Activated CD4-positive, alpha-beta T cell treated with anti-CD3 and anti-CD28 coated beads for 36 hours (primary cell): ENCODE measurements at regions not wholly inside any gene's neighbourhood (a gene's known extent, or its start where the extent isn't known, plus 50 kb on each side); places are given as distances from the start of the nearest gene placed in this dataset.

Experiments used
- ATAC-seq: fragments of 200-7000 bp; cut with Tn5 transposase; one replicate; pipeline ENCODE4 v1.10.0; 2021; ENCODE audit warnings: mild to moderate bottlenecking, moderate library complexity
- CTCF ChIA-PET: fragments of 350-600 bp; sonication (Branson Sonifier 250); formaldehyde crosslinking; loops from one replicate; lab custom pipeline; 2021; ENCODE audit warnings: antibody characterized with exemption; lab: Charles Lee
- POLR2A ChIA-PET: fragments of 350-600 bp; sonication (Branson Sonifier 250); formaldehyde crosslinking; loops from one replicate; lab custom pipeline; 2021; ENCODE audit warnings: antibody characterized with exemption, inconsistent platforms; lab: Charles Lee
- DNase-seq: peaks from one replicate; pipeline ENCODE4 v3.0.0-alpha.2; 2020
- H3K27ac Mint-ChIP-seq: one replicate; pipeline ENCODE4 v1.8.0; 2021; ENCODE audit warnings: mixed read lengths
- H3K27me3 Mint-ChIP-seq: one replicate; pipeline ENCODE4 v1.8.0; 2021; ENCODE audit warnings: mixed read lengths
- H3K36me3 Mint-ChIP-seq: one replicate; pipeline ENCODE4 v1.8.0; 2021; ENCODE audit warnings: low read depth, mixed read lengths
- H3K4me1 Mint-ChIP-seq: one replicate; pipeline ENCODE4 v1.8.0; 2021; ENCODE audit warnings: mixed read lengths
- H3K4me3 Mint-ChIP-seq: one replicate; pipeline ENCODE4 v1.8.0; 2021; ENCODE audit warnings: mild to moderate bottlenecking, moderate library complexity, mixed read lengths
- H3K9me3 Mint-ChIP-seq: one replicate; pipeline ENCODE4 v1.8.0; 2021; ENCODE audit warnings: low read depth, mixed read lengths
- intact Hi-C, 2 experiments: fragments of 100-400 bp; cut with DNase I in 1 of 2; cut with micrococcal nuclease in 1 of 2; formaldehyde crosslinking; loops; one replicate each; pipeline versions ENCODE4 v1.14.2 to v1.15.1; 2022 to 2024; cut with DNase I, micrococcal nuclease

- DNase-seq (no peak), ATAC-seq (no peak)
- Mint-ChIP-seq H3K27ac (no peak overlapping the region), H3K27me3 (peaks cover 11% of the 10 kb centered on the region), H3K4me3 (no peak overlapping the region), H3K4me1 (no peaks in the 10 kb centered on the region), H3K9me3 (no peaks in the 10 kb centered on the region), H3K36me3 (no peaks in the 10 kb centered on the region)
- CTCF ChIA-PET: interaction anchor here (0.6 kb wide), 1 partner anchor 391 kb away, joined by 4 read pairs; no protein-coding TSS in a partner anchor
- intact Hi-C loops: no loop called here
- POLR2A ChIA-PET: no interaction called here
Measured at GRCh38 chr9:99466781-99467180, 244.7 kb downstream of the SEC61B start.

DNA sequence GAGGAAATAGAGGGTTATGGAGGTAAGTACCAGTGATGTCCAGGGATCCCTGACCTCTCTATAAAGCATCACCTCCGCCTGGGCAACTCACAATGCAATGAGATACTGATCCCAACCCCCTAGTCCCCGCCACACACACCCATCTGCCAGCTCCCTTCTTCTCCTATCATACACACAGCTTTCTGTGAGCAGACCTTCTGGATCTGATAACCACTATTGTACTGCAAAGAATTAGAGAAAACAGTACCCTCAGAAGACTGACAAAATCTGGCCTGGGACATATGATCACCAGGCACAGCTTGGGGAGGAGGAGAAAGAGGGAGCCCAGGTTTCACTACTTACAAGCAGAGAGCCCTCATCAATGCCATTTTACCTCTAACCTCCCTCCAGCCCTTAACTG lies 249.0 kb downstream of the SEC61B start:
- no peak overlapping the region for H3K27ac Mint-ChIP-seq
- H3K36me3 Mint-ChIP-seq: no peaks in the 10 kb centered on the region
- ChIA-PET POLR2A (no interaction called here), CTCF (interaction anchor here (0.6 kb wide), 1 partner anchor 221 kb away, joined by 3 read pairs; no protein-coding TSS in a partner anchor)
- no peaks in the 10 kb centered on the region for H3K9me3 Mint-ChIP-seq
- intact Hi-C loops: no loop called here
- DNase-seq (no peak), ATAC-seq (no peak)
- H3K27me3 Mint-ChIP-seq: peaks cover 10% of the 10 kb centered on the region
- H3K4me3 Mint-ChIP-seq: no peak overlapping the region
- peaks cover 2% of the 10 kb centered on the region for H3K4me1 Mint-ChIP-seq

DNA sequence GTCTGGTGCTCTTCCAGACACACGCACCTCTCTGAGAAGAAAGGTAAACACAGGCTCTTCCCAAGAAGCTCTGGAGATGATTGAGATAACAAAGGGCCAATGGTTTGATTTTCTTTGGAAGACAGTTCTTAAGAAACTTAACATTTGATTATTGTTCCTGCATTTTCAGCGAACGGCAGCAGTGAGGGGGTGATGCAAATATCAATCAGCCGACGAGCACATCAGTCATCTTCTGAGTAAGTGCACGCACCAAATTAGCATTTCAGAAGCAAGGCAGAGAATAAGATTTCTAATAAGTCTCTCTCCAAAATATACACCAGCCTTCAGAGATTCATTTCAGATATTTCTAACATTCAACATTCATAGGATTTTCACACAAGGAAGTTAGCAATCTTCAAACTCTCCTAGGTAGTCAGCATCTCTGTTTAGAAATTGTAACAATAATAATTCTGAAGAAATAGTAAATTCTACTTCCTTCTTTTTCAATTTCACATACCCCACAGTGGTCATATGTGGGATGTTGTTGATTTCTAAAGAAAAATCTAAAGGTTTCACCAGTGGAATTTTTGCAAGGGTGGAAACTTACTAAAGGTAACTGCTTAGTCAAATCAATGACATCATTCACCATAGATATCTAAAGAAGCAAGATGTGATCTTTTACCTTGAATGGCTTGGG lies 250.3 kb downstream of the SEC61B start:
- intact Hi-C loops: no loop called here
- H3K4me1 Mint-ChIP-seq: peaks cover 2% of the 10 kb centered on the region
- CTCF ChIA-PET: no interaction called here
- no peak for DNase-seq
- no peaks in the 10 kb centered on the region for H3K36me3 Mint-ChIP-seq
- H3K27ac Mint-ChIP-seq: no peak overlapping the region
- POLR2A ChIA-PET: no interaction called here
- no peaks in the 10 kb centered on the region for H3K9me3 Mint-ChIP-seq
- ATAC-seq: no peak
- H3K4me3 Mint-ChIP-seq: no peak overlapping the region
- H3K27me3 Mint-ChIP-seq: peaks cover 13% of the 10 kb centered on the region

DNA sequence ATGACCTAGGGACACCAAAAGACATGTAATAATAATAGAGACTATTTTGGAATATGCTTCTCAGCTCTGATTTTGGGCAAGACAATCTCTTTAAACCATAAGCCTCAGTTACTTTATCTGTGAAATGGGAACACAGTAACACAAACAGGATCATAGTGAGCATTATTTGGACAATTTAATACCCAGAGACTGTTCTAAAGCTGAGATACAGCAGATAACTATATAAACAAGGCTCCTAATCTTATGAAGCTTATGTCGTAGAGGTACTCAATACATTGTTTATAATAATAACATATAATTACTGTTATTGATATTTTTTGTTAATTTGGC lies 250.8 kb downstream of the SEC61B start:
- Mint-ChIP-seq H3K27me3 (peaks cover 9% of the 10 kb centered on the region), H3K27ac (no peak overlapping the region), H3K4me1 (peaks cover 2% of the 10 kb centered on the region), H3K9me3 (no peaks in the 10 kb centered on the region), H3K4me3 (no peak overlapping the region), H3K36me3 (no peaks in the 10 kb centered on the region)
- CTCF ChIA-PET: interaction anchor here (0.6 kb wide), 1 partner anchor 95 kb away, joined by 3 read pairs; no protein-coding TSS in a partner anchor
- no peak for ATAC-seq
- intact Hi-C loops: no loop called here
- POLR2A ChIA-PET: no interaction called here
- DNase-seq: no peak

GRCh38 chr9:99474186-99474585 lies 252.1 kb downstream of the SEC61B start:
- no peak for ATAC-seq
- H3K27me3 Mint-ChIP-seq: peaks cover 11% of the 10 kb centered on the region
- no peak overlapping the region for H3K27ac Mint-ChIP-seq
- peaks cover 2% of the 10 kb centered on the region for H3K4me1 Mint-ChIP-seq
- DNase-seq: no peak
- no peaks in the 10 kb centered on the region for H3K36me3 Mint-ChIP-seq
- POLR2A ChIA-PET: no interaction called here
- intact Hi-C loops: no loop called here
- H3K4me3 Mint-ChIP-seq: no peak overlapping the region
- H3K9me3 Mint-ChIP-seq: no peaks in the 10 kb centered on the region
- CTCF ChIA-PET: no interaction called here

- no peaks in the 10 kb centered on the region for H3K9me3 Mint-ChIP-seq
- no peak overlapping the region for H3K4me3 Mint-ChIP-seq
- no peak overlapping the region for H3K27ac Mint-ChIP-seq
- POLR2A ChIA-PET: no interaction called here
- intact Hi-C loops: no loop called here
- H3K27me3 Mint-ChIP-seq: peaks cover 11% of the 10 kb centered on the region
- CTCF ChIA-PET: no interaction called here
- peaks cover 2% of the 10 kb centered on the region for H3K4me1 Mint-ChIP-seq
- H3K36me3 Mint-ChIP-seq: no peaks in the 10 kb centered on the region
- no peak for DNase-seq
- ATAC-seq: no peak
Measured at GRCh38 chr9:99475401-99476065, 253.5 kb downstream of the SEC61B start.

DNA sequence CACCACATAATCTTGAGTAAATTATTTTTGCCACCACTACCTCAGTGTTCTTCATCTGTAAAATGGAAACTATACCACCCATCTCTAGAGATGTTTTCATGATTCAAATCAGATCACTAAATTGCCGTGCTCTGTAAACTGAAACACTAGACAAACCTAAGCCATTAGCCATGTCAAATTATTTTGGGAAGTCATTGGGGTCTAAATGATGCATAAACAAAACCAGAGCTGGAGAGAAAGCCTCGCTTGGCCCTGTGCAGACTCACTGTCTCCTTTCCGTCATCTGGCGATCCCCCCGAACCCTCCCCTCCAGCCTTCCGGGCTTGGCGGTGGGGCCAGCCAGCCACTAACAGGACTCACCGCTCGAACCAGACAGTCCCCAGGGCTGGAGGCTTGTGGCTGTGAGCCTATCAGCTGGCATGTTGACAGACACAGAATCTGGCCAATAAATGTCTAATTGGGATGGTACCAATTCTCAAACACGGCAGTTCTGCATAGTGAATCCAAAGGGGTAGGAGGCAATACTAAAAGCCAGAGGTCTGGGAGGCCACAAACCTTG lies 256.5 kb downstream of the SEC61B start:
- CTCF ChIA-PET: interaction anchor here (0.5 kb wide), 1 partner anchor 1885 kb away, joined by 3 read pairs; no protein-coding TSS in a partner anchor
- H3K27ac Mint-ChIP-seq: no peak overlapping the region

DNA sequence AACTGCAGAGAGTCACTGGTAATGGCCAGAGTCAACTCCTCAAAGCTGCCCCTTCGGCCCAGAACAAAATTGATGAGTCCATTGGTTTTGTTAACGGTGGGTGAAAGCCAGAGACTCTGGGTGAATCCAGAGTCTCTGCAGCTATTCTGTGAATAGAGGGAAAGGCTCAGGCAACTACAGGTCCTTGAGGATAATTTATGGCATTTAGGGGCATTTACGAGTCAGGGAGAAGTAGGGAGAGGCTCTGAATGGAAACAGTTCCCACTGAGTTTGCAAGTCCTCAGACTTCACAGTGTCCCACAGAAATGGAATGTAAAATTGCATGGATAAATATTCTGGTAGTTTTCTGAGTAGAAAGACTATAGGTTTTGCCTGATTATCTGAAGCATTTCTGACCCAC lies 257.8 kb downstream of the SEC61B start:
- DNase-seq (no peak), ATAC-seq (no peak)
- no peaks in the 10 kb centered on the region for H3K4me1 Mint-ChIP-seq
- H3K4me3 Mint-ChIP-seq: no peak overlapping the region
- ChIA-PET POLR2A (no interaction called here), CTCF (no interaction called here)
- H3K27me3 Mint-ChIP-seq: peaks cover 8% of the 10 kb centered on the region
- H3K27ac Mint-ChIP-seq: no peak overlapping the region
- no peaks in the 10 kb centered on the region for H3K9me3 Mint-ChIP-seq
- intact Hi-C loops: no loop called here
- H3K36me3 Mint-ChIP-seq: no peaks in the 10 kb centered on the region

More for the DNA sequence above, 256.5 kb downstream of the SEC61B start:
- no peaks in the 10 kb centered on the region for H3K4me1 Mint-ChIP-seq
- no peak for ATAC-seq
- no peaks in the 10 kb centered on the region for H3K36me3 Mint-ChIP-seq
- H3K4me3 Mint-ChIP-seq: no peak overlapping the region
- intact Hi-C loops: no loop called here
- H3K27me3 Mint-ChIP-seq: peaks cover 11% of the 10 kb centered on the region
- POLR2A ChIA-PET: interaction anchor here (0.6 kb wide), 1 partner anchor 9 kb away, joined by 3 read pairs; no protein-coding TSS in a partner anchor
- DNase-seq: no peak
- no peaks in the 10 kb centered on the region for H3K9me3 Mint-ChIP-seq

GRCh38 chr9:99485459-99485858 lies 263.4 kb downstream of the SEC61B start:
- H3K27me3 Mint-ChIP-seq: peaks cover 9% of the 10 kb centered on the region
- H3K9me3 Mint-ChIP-seq: no peaks in the 10 kb centered on the region
- H3K36me3 Mint-ChIP-seq: no peaks in the 10 kb centered on the region
- H3K4me1 Mint-ChIP-seq: no peaks in the 10 kb centered on the region
- H3K4me3 Mint-ChIP-seq: no peak overlapping the region
- DNase-seq: no peak
- intact Hi-C loops: no loop called here
- CTCF ChIA-PET: interaction anchor here (1.4 kb wide), 1 partner anchor 30 kb away, joined by 7 read pairs; no protein-coding TSS in a partner anchor
- POLR2A ChIA-PET: no interaction called here
- no peak overlapping the region for H3K27ac Mint-ChIP-seq
- ATAC-seq: no peak

DNA sequence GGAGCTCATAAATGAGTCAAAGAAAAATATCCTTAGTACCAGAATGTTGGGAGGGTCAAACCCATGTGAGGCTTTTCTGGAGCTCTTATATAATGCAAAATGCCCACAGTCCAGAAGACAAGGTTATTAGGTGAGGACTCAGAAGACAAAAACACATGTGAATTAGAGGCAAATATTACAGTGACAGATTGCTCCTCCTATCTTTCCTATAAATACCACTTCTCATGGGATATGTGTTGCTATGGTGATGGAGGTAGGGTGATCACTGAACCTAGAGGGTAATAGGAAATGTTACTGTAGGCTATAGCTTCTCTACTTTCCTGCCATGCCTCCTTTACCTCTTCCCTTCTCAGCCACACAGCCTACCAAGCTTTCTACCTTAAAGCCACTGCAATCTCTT lies 264.6 kb downstream of the SEC61B start:
- no peak overlapping the region for H3K27ac Mint-ChIP-seq
- ChIA-PET CTCF (interaction anchor here (0.6 kb wide), 1 partner anchor 607 kb away, joined by 3 read pairs; no protein-coding TSS in a partner anchor), POLR2A (no interaction called here)
- DNase-seq (no peak), ATAC-seq (no peak)
- H3K4me3 Mint-ChIP-seq: no peak overlapping the region
- no peaks in the 10 kb centered on the region for H3K36me3 Mint-ChIP-seq
- H3K4me1 Mint-ChIP-seq: no peaks in the 10 kb centered on the region
- intact Hi-C loops: no loop called here
- H3K27me3 Mint-ChIP-seq: peaks cover 12% of the 10 kb centered on the region
- no peaks in the 10 kb centered on the region for H3K9me3 Mint-ChIP-seq

DNA sequence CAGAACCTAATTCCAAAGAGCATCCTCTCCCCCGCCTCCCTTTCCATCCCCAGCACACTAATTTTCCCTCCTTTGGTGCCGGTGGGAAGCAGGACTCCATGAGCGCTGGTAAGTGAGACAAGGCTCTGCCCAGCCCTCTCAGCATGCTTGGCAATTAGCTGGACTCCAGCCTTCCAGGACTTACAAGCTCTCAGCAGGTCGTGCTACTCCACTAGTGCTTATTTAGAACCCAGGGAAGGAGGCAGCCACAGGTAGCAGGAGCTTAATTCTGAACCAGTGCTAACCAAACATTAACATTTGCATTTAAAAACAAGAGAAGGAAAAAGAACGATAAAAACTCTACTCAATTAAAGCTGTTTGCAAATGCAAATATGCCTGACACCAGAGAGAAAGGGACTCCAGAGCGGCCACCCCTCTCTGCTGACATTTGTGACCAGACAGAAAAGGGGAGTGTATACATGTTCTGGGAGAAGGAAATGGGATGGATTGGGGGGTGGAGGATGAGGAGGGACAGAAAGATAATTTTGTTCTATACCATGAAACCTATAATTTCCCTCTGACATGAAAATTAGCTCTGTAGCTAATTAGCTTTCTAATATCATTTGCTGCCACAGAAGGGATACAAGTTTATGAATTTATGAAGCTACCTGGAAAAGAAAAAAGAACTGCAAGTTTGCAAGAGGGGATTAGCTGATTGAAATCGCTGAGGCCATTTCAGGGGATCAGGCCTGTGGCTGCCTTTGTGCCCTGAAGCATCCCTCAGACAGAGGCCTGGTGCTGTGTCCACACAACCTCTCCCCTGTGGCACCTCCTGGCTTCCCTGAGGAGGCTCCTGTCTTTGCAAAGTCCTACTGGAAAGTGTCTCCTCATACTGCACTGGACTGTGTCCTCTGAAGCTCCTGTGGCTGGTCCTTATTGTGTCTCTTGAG lies 266.3 kb downstream of the SEC61B start:
- Mint-ChIP-seq H3K9me3 (no peaks in the 10 kb centered on the region), H3K4me1 (no peaks in the 10 kb centered on the region), H3K4me3 (no peak overlapping the region), H3K27me3 (peaks cover 19% of the 10 kb centered on the region), H3K27ac (no peak overlapping the region), H3K36me3 (no peaks in the 10 kb centered on the region)
- intact Hi-C loops: no loop called here
- POLR2A ChIA-PET: interaction anchor here (0.7 kb wide), 1 partner anchor 10 kb away, joined by 3 read pairs; no protein-coding TSS in a partner anchor
- ATAC-seq: no peak
- CTCF ChIA-PET: interaction anchor here (0.6 to 0.9 kb wide), 2 partner anchors 9 to 316 kb away, joined by 3 read pairs; no protein-coding TSS in a partner anchor
- DNase-seq: no peak
